ENCODE measurements at regions not wholly inside any gene's neighbourhood (a gene's known extent, or its start where the extent isn't known, plus 50 kb on each side); places are given as distances from the start of the nearest gene placed in this dataset.
"Not testable (repeated sequence)": the region's sequence is repeated elsewhere in the genome, so short reads cannot be mapped to it uniquely, and the experiment has no call there.

DNA sequence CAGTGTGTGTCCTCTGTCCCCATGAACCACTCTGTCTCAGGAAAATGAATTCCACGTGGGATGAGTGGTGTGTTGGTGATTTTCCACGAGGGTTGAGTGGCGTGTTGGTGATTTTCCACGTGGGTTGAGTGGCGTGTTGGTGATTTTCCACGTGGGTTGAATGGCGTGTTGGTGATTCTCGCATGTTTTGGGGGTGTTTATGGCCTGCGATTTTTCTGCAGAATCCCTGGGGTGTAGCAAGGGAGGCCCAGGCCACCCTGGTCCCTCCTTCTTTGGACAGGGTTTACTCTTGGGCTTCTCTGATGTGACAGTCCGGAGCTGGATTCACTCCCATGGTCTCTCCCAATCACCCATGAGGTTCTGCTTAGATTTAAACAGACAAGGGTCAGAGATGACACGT is 90.6 kb upstream of the FRMD1 start:
- no peak for DNase-seq

DNA sequence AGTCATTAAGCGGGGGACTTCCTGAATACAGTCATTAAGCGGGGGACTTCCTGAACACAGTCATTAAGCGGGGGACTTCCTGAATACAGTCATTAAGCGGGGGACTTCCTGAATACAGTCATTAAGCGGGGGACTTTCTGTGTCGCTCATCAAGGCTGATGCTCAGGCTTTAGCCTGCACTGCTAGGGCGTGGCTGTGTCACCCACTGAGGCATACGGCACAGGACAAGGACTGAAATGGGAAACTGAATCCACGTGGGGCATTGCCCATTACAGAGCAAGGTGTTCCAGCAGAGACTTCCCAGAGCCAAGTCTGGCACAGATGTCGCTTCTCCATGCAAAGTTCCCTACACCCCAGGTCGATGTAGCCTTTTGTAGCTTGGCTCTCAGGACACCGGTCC is 89.9 kb upstream of the FRMD1 start:
- DNase-seq, result not testable (repeated sequence)

DNA sequence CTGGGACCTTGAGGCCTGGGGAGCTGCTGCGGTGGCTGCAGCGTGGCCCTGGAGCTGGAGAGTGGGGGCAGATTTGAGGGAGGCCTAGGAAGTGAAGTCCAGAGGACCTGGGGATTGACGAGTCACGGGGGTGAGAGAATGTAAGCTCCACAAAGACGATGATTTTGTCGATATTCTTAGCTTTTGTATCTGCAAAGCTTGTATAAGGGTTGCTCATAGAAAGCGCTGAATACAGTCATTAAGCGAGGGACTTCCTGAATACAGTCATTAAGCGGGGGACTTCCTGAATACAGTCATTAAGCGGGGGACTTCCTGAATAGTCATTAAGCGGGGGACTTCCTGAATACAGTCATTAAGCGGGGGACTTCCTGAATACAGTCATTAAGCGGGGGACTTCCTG is 89.3 kb upstream of the FRMD1 start:
- DNase-seq, result not testable (repeated sequence)

DNA sequence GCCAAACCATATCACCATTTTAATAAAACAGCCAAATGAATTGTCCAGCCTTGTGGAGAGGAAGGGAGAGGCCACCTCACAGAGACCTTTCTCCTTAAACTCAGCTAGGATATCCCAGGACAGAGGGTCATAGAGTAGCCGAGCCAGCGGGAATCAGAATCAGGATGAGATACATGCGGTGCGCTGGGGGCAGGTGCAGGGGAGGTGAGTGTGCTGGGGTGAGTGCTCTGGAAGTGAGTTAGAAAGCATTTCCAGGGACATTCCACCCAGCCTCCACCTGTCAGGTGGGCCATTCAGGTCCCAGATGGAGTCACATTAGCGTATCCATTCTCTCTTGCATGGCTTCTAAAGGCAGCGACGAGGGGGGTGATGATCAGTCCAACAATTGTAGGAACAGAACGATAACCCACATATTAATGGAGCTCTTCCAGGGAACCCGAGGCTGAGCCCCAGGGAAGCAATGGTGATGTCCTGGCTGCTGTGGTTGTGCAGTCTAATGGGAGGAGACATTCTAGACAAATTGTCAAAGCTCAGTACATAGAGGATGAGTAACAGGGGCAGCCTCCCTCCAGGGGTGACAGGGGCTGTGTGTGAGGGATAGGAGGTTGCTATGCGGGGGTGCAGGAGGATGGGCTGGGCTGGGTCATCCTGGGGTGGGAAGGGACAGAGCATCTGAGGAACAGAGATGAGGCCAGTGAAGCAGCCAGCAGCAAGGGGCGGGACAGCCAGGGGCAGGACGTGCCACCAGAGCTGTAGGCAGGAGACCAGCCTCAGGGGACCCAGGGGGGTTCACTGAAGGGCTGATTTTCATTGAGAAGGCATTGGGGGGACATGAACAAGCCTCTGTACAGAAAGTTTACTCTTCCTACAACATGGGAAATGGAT is 88.7 kb upstream of the FRMD1 start:
- DNase-seq, result no peak

DNA sequence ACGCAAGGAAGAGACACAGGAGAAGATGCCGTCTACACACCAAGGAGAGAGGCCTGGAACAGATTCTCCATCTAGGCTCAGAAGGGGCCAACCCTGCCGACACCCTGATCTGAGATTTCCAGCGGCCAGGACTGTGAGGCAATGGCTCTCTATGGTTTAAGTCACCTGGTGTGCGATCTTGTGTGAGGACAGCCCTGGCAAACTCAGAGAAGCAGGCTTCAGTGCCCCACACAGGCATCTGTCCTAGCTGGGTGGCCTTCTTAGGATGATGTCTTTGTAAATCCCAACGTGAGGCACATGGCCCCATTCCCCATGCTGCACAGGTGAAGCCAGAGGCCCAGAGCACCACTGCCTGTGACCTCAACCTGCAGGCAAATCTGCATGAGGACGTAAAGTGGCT is 87.6 kb upstream of the FRMD1 start:
- no peak for DNase-seq

DNA sequence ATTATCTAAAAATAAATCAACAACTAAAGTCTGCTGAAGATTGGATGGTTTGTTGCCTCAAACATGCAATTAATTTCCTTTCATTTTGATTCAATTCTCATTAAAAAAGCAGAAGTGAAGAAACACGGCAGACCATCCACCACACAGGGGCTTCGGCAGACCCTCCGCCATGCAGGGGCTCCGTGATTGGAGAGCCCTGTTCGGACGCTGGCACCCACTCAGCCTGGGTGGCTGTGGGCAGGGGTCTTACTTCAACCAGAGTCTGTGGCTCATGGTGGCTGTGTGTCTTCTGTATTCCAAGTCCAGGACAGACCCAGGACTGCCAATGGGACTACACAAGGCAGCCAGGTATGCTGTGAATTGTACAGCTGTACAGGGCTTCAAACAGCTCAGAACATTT is 86.9 kb upstream of the FRMD1 start:
- DNase-seq, result no peak

DNA sequence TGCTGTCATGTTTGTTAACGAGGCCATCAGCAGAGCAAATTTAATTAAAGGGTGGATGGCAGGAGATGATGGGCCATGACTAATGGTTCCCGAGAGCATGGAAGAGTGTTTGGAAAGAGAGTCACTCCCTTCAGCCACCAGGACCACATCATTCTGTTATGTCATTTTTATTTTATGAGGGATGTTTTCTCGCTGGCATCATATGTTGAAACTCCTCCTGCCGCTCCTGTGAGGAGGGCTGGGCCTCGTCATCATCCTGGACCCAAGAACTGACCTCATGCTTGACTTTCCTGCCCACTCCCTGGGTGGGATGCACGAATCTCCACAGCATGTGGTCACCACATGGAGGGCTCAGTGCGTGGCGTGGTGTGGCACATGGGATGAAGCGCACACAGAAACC is 86.4 kb upstream of the FRMD1 start:
- DNase-seq, result no peak

DNA sequence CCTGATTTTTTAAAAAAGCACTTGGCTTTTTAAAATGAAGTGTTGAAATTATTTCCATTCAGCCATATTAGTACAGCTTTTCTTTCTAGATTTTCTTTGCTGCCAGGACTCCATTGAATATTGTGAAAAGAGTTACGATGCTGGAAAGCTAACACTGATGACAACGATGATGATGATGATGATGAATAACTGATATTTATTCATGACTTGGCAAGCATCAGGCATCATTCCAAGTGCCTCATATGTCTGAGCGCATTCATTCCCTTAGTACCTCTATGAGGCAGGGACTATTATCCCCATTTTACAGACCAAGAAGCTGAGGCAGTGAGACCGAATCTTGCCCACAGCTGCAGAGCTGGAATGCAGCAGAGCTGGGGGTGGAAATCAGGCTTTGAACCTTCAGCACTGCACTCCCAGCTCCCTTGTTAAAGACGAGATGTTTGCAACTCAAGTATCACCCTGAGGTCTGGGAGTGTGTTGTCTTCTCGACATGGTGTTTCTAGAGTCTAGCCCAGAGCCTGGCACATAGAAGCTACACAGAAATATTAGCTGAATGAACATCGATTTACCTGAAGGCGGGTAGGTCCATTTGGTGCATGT is 85.5 kb upstream of the FRMD1 start:
- DNase-seq, result no peak

DNA sequence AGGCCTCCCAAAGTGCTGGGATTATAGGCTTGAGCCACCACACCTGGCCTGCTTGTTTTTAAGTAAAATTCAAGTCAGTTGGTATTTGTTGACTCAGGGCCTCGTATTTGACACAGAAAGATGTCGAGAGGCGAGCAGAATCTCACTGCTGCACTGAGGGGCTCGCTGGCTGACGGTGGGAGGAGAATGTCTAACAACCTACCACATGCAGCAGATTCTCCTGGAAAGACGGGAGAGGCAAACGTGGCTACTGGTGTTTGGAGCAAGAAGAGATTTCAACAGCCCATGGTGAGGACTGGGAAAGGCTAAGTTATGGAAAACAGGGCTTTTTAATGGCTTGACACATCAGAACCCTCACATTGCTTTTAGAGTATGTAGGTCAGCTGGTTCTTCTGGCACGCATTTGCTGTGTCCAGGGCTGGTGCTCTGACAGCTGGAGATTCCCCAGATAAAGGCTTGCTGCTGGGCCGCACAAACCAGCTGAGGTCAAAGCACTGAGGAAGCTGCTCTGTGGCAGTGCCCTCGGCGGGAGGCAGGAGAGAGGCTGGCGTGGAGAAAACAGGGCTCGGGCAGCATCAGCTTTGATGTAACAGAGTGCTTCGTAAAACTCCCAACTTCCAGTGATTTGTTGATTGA is 84.2 kb upstream of the FRMD1 start:
- no peak for DNase-seq

DNA sequence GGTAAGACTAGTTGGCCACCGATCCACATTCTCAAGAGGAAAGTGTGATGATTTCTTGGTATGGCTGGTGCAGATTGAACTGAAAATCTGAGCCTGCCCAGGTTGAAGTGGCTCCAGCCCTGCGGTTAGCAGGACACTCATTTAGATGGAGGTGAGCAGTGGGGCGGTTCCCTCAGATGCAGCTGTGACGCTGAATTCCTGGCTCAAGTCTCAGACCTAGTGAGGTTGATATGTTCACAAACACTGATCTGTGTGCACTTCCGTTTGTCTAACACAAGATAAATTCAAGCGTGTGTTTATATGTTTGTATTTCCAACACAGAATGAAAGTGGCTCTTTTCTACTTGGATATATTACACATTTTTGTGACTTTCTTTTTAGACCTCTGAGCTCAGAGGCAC is 83.4 kb upstream of the FRMD1 start:
- no peak for DNase-seq

DNA sequence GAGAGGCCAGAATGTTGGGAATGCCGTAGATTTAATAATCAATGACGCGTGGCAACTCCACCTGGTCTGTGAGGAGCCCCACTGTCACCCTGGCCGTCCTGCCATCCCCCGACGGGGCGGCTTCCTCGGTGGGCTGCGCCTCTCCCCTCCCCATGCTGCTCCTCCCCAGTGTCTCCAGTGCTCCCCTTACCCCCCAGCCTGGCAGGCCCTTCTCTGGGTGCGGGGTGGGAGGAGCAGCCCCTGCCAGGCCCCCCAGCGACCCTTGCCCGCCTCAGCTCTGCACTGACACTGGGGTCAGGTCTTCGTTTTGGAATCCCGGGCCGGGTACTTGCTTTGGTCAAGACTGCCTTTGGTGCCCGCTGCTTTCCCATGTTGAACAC is 82.3 kb upstream of the FRMD1 start:
- no peak for DNase-seq

DNA sequence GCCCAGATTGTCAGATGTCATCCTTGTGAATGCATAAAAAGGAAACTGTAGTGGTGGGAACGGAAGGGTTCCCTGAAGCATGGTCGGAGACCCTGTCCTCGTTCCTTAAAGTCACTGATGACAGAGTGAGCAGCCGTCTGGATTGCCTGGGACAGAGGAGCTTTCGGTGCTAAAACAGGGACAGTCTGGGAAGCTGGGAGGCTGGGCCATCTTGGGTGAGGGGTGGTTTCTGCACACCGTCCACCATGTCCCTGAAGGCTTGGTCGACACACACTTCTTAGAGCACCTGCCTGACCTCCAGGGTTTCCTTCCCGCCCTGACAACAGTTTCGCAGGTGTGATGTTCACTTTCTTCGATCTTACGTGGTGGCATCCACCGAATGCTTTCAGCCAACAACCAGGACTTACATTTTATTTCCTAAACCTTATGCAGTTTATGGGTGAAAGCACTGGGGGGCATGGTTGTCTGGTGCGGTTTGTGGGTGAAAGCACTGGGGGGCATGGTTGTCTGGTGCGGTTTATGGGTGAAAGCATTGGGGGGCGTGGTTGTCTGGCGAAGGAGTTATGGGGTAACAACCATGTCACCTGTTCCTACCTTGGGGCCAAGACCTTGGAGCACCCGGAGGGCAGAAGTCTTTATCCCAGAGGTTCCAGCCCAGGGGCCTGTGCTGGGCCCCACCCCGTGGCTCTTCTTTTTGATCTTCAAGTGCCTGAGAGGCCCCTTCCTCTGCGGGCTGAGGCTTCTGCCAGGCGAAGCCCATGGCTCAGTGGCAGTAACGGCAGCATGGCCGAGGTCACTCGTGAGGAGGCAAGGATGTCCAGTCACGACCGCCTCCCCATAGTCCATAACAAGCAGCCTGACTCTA is 81.7 kb upstream of the FRMD1 start:
- no peak for DNase-seq

DNA sequence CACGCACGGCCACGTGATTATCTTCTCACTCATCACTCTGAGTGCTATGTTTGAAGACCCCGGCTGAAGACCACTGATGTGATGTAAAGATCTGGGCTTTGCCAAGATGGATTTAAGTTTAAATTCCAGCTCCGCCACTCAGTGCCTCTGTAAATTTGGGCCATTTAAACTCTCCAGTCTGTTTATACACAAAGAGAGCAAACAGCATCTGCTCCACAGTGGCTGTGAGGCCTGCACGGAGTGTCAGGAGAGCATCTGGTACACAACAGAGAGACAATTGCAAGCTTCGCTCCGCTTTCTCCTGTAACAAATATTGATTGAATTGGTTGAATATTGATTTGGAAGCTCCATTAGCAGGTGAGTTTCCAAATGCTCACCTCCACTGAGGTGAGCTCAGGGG is 80.5 kb upstream of the FRMD1 start:
- DNase-seq, result no peak

DNA sequence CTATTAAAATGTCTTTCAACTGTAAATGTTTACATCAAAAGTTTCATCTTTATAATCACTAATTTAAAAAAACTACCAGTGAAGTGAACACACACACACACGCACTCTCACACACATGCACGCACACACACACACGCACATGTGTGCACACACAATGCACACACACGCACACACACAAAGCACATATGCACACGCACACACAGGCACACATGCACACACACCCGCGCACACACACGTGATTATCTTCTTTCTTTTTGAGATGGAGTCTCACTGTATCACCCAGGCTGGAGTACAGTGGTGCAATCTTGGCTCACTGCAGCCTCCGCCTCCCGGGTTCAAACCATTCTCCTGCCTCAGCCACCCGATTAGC is 80.0 kb upstream of the FRMD1 start:
- DNase-seq, result no peak

DNA sequence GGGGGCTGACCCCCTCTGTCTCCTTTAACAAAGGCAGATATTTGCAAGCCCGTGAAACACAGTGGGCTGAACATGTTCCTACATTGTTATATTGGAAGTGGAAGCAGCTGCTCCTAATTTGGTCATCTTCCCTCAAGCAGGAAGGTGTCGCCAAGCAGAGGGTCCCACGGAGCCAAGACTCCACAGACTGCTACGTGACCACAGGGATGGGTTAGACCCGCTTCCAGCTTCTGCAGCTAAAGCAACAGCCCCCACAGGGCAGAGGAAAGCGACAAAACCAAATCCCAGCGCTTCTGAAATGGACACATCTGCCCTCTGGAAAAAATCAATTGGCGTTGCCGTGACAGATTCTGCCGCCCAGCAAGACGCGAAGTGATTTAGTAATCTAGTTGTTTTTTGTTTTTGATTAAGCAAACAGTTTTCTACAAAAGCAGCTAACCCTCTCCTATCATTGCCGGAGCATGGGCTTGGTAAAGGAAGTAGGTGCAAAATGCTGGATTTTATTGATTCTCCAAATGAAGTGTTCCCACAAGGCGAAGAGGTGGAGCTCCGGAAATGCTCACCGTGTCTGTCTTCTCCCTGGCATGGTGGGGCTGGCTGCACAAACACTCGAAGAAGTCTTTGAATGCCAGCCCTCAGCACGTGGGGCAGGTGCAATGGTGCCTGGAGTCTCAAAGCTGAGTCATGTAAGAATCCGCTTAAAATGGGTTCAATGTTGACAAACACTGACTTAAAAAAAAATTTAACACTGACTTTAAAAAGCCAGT is 79.4 kb upstream of the FRMD1 start:
- no peak for DNase-seq

DNA sequence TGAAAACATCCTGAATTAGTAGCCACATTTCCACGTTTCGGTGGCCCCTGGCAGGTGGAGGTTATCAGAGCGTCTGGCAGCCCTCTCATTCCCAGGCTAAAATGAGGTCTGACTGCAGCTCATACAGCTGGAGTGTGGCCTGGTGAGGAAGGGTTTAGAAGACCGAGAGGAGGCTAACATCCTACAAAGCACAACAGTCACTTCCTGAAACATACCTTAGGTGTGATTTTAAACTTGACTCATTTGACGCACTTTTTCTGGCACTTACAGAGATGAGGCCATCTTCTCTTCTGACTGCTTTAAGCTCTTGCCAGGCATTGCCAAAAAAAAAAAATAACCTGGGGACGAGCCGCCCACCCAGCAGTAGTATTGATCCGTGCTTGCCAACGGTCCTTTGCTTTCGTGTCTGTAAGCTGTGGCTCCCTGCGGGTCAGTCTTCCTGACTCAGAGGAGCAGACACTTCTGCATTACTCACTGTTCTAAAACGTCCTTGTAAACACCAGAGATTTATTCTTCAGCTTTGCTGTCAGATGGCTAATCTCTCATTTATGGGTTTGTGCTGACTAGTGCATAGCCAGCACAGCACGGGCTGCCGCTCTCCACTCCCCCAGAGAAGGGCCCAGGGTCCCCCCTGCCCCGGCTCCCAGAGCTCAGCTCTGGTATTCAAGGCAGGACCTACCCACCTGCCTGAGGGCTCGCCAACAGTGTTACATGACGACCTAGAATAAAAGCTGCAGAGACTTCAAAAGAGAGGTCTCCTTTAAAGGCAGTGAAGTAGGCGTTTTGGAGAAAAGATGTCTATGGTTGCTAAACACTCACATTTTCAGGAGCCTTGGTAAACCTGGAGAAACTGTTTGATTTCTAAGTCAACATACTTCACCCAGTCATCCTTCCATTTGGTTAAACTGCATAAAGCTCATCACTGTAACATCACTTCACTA is 78.5 kb upstream of the FRMD1 start:
- DNase-seq, result no peak

DNA sequence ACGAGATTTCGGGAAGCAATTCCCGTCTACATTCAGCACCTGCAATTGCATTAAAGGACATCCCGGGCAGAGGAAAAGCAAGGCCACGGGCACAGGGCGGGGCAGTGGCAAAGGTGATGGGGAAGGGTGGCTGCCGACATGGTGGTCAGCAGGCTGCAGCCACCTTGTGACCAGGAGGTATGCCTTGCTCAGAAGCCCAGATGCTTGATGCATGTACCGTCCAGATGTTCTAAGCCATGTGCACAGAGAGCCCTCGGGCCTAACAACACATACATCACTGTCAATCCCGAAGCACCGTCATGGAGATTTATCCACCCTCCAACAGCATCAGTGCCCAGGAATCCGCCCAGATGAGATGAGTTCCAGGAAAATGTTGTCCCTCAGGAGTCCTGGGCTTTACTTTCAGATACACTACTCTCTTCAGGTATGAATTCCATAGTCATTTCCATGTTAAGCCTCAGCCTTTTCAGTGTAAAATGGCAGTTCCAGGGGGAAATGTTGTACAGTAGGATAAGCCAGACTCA is 77.8 kb upstream of the FRMD1 start:
- DNase-seq, result no peak

DNA sequence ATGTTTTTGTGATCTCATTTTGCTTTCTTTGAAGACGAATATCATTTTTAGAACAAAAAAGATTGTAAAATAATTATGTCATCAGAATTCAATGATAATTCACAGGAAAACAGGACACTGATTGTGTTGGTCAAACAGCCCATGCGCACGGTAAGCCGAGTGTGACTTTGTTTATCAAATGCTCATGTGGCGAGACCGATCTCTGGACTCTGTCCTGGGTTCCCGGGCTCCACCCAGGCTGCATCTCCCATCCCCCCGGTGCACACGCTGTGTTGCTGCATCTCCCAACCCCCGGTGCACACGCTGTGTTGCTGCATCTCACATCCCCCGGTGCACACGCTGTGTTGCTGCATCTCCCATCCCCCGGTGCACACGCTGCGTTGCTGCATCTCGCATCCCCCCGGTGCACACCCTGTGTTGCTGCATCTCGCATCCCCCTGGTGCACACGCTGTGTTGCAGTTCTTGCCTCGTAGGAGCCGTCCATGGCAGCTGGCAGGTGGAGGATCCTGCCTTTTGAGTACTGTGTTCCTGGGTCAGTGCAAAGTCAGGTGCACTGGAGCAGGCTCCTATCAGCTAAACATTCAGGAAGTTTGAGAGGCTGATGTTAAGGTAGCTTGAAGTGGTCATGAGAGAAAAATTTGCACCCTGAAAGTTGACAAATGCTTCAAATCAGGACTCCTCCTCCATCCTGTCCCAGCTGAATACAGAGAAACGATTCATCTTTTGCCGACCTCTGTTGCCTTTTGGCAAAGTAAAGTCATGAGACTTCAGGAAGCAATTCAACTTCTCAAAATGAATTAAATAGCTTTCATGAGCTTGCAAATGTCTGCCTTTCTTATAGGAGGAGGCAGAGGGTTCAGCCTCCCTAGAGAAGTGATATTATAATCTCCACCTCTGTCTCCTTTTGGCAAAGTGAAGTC is 77.1 kb upstream of the FRMD1 start:
- DNase-seq, result no peak

DNA sequence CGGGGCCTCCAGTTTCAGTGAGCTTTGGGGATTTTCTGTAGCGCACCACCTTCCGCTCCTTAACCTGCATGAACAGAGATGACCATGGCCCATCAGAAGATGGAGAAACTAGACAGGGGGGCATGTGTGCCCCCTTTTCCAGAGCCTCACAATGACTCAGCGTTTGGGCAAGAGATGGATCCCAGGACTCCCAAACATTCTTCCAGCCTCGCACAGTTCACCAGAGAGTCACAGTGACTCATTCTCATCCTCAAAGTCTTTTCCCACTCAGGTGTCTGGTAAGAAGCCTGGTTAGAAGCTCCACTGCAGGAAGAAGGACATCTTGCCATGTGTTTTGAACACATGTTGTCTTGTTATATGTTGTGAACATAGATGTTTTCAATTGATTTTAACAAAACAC is 76.2 kb upstream of the FRMD1 start:
- no peak for DNase-seq
